OCI-LY7 (cell line): ENCODE measurements at regions not wholly inside any gene's neighbourhood (a gene's known extent, or its start where the extent isn't known, plus 50 kb on each side); places are given as distances from the start of the nearest gene placed in this dataset.

ENCODE experiments used
- CTCF ChIP-seq: fragments of 200-600 bp; sonication (generic); conservative IDR thresholded peaks from 2 replicates; pipeline ENCODE4 v1.5.1; 2014; ENCODE audit warnings: mild to moderate bottlenecking, antibody characterized with exemption, low read length, moderate library complexity, mixed read lengths
- EZH2phosphoT487 ChIP-seq: fragments of 200-600 bp; sonication (generic); IDR thresholded peaks from 2 replicates; pipeline ENCODE4 v1.6.1; 2018; ENCODE audit warnings: low read depth, borderline replicate concordance, mild to moderate bottlenecking, mixed run types, antibody characterized with exemption, low read length, moderate library complexity, mixed read lengths

GRCh38 chr2:64207573-64207972, 63.4 kb upstream of the PELI1 start:
- TF ChIP-seq CTCF (no peak), EZH2phosphoT487 (no peak)
